Nephron progenitor cell (in vitro differentiated cells): ENCODE measurements at regions not wholly inside any gene's neighbourhood (a gene's known extent, or its start where the extent isn't known, plus 50 kb on each side); places are given as distances from the start of the nearest gene placed in this dataset.
A peak's percentile ranks its signal among the peaks of the same experiment; 100 is the strongest.

Source experiments
- DNase-seq: peaks from one replicate; pipeline ENCODE4 v3.0.0; 2021
- H3K27ac Mint-ChIP-seq: 2 replicates; pipeline ENCODE4 v1.8.0; 2021; ENCODE audit warnings: mild to moderate bottlenecking, moderate library complexity, mixed read lengths
- H3K27me3 Mint-ChIP-seq: 2 replicates; pipeline ENCODE4 v1.8.0; 2021; ENCODE audit warnings: mild to moderate bottlenecking, low read depth, mixed read lengths; ENCODE audit not compliant: poor library complexity
- H3K36me3 Mint-ChIP-seq: 2 replicates; pipeline ENCODE4 v1.8.0; 2021; ENCODE audit warnings: low read depth, mixed read lengths
- H3K4me1 Mint-ChIP-seq: 2 replicates; pipeline ENCODE4 v1.8.0; 2021; ENCODE audit warnings: mixed read lengths
- H3K4me3 Mint-ChIP-seq: 2 replicates; pipeline ENCODE4 v1.8.0; 2021; ENCODE audit warnings: mild to moderate bottlenecking, moderate library complexity, mixed read lengths
- H3K9me3 Mint-ChIP-seq: 2 replicates; pipeline ENCODE4 v1.8.0; 2021; ENCODE audit warnings: mild to moderate bottlenecking, moderate library complexity, mixed read lengths
- CTCF ChIP-seq: fragments of 200-600 bp; sonication (generic); IDR thresholded peaks from 2 replicates; pipeline ENCODE4 v1.5.0; 2021; ENCODE audit warnings: antibody characterized with exemption

- TF ChIP-seq CTCF = no peak
- Mint-ChIP-seq H3K9me3 (peaks cover 20% of the 10 kb centered on the region), H3K27ac (no peak overlapping the region), H3K27me3 (no peaks in the 10 kb centered on the region), H3K4me3 (no peak overlapping the region), H3K36me3 (peaks cover 22% of the 10 kb centered on the region), H3K4me1 (peaks cover 9% of the 10 kb centered on the region)
- DNase-seq = no peak
Observed at GRCh38 chr15:56839641-56840040, 78.8 kb upstream of the TCF12 start.

- H3K9me3 Mint-ChIP-seq = peaks cover 18% of the 10 kb centered on the region
- H3K27me3 Mint-ChIP-seq = no peaks in the 10 kb centered on the region
- no peak overlapping the region for H3K27ac Mint-ChIP-seq
- H3K4me3 Mint-ChIP-seq = no peak overlapping the region
- peaks cover 10% of the 10 kb centered on the region for H3K4me1 Mint-ChIP-seq
- DNase-seq = no peak
- no peak for TF ChIP-seq CTCF
- H3K36me3 Mint-ChIP-seq = peaks cover 17% of the 10 kb centered on the region
Observed at GRCh38 chr15:56839099-56839498, 79.3 kb upstream of the TCF12 start.

GRCh38 chr15:56838085-56838484, 80.4 kb upstream of the TCF12 start:
- Mint-ChIP-seq H3K36me3 (peaks cover 17% of the 10 kb centered on the region), H3K4me3 (no peak overlapping the region), H3K27ac (peak overlapping the region; percentile 13), H3K9me3 (peaks cover 18% of the 10 kb centered on the region), H3K4me1 (peaks cover 18% of the 10 kb centered on the region), H3K27me3 (no peaks in the 10 kb centered on the region)
- no peak for DNase-seq
- no peak for TF ChIP-seq CTCF

- no peak for DNase-seq
- H3K27me3 Mint-ChIP-seq = no peaks in the 10 kb centered on the region
- peaks cover 13% of the 10 kb centered on the region for H3K36me3 Mint-ChIP-seq
- no peak for TF ChIP-seq CTCF
- H3K27ac Mint-ChIP-seq = no peak overlapping the region
- peaks cover 14% of the 10 kb centered on the region for H3K9me3 Mint-ChIP-seq
- H3K4me1 Mint-ChIP-seq = peaks cover 26% of the 10 kb centered on the region
- H3K4me3 Mint-ChIP-seq = no peak overlapping the region
Observed at GRCh38 chr15:56837273-56837672, 81.2 kb upstream of the TCF12 start.

GRCh38 chr15:56835718-56836171, 82.7 kb upstream of the TCF12 start:
- H3K36me3 Mint-ChIP-seq = peaks cover 6% of the 10 kb centered on the region
- no peak for TF ChIP-seq CTCF
- H3K9me3 Mint-ChIP-seq = peaks cover under 1% of the 10 kb centered on the region
- peaks cover 31% of the 10 kb centered on the region for H3K4me1 Mint-ChIP-seq
- no peaks in the 10 kb centered on the region for H3K27me3 Mint-ChIP-seq
- H3K27ac Mint-ChIP-seq = peak overlapping the region; percentile 88
- no peak for DNase-seq
- no peak overlapping the region for H3K4me3 Mint-ChIP-seq

- Mint-ChIP-seq H3K36me3 (no peaks in the 10 kb centered on the region), H3K27me3 (no peaks in the 10 kb centered on the region), H3K4me1 (peaks cover 27% of the 10 kb centered on the region), H3K9me3 (no peaks in the 10 kb centered on the region), H3K4me3 (no peak overlapping the region), H3K27ac (peak overlapping the region; percentile 58)
- DNase-seq = no peak
- TF ChIP-seq CTCF = no peak
Observed at GRCh38 chr15:56832125-56832524, 86.3 kb upstream of the TCF12 start.
